CD14-positive monocyte (primary cell): ENCODE measurements at regions not wholly inside any gene's neighbourhood (a gene's known extent, or its start where the extent isn't known, plus 50 kb on each side); places are given as distances from the start of the nearest gene placed in this dataset.

Experiments used
- DNase-seq, 3 donors: peaks; one replicate each; pipeline ENCODE4 v3.0.0-alpha.2; 2011 to 2022
- H2AFZ ChIP-seq: 2 replicates; pipeline ENCODE4 v1.6.0; 2012; ENCODE audit warnings: mild to moderate bottlenecking, low read depth, low read length, inconsistent platforms; ENCODE audit not compliant: insufficient read depth, poor library complexity, severe bottlenecking
- H3K27ac ChIP-seq, 2 donors: 1 replicate in 1 of 2; 2 replicates in 1 of 2; pipeline ENCODE4 v1.5.1; 2012 to 2013; ENCODE audit warnings: low read length in 2 of 2, control low read depth in 1 of 2, inconsistent platforms in 1 of 2, low read depth in 1 of 2, mild to moderate bottlenecking in 1 of 2
- H3K27me3 ChIP-seq, 2 donors: one replicate each; pipeline versions ENCODE4 v1.6.0 to v1.6.1; 2011 to 2013; ENCODE audit warnings: low read length in 2 of 2; ENCODE audit not compliant: control insufficient read depth in 2 of 2, insufficient read depth in 2 of 2
- H3K36me3 ChIP-seq, 2 donors: replicated peaks in 1 of 2; 1 replicate in 1 of 2; 2 replicates in 1 of 2; pipeline versions ENCODE4 v1.5.1 to v1.6.1; 2012 to 2013; ENCODE audit warnings: low read length in 2 of 2, control low read depth in 1 of 2, inconsistent platforms in 1 of 2, mild to moderate bottlenecking in 1 of 2; ENCODE audit not compliant: insufficient read depth in 2 of 2, control insufficient read depth in 1 of 2
- H3K4me1 ChIP-seq, 2 donors: 1 replicate in 1 of 2; 2 replicates in 1 of 2; pipeline versions ENCODE4 v1.5.1 to v1.6.1; 2012 to 2013; ENCODE audit warnings: low read length in 2 of 2, control low read depth in 1 of 2, inconsistent platforms in 1 of 2, mild to moderate bottlenecking in 1 of 2, moderate library complexity in 1 of 2; ENCODE audit not compliant: insufficient read depth in 2 of 2, control insufficient read depth in 1 of 2
- H3K4me2 ChIP-seq: replicated peaks from 2 replicates; pipeline ENCODE3; 2012; ENCODE audit warnings: low read length, moderate library complexity, mild to moderate bottlenecking; ENCODE audit not compliant: poor library complexity, severe bottlenecking; ENCODE audit errors: extremely low read depth
- H3K4me3 ChIP-seq, 3 experiments: fragments of 200-600 bp in 1 of 3; sonication (generic) in 1 of 3; replicated peaks in 1 of 3; 1 replicate in 2 of 3; 2 replicates in 1 of 3; pipeline ENCODE4 v1.5.1; 2011 to 2013; ENCODE audit warnings: low read length in 3 of 3, mild to moderate bottlenecking in 3 of 3, control low read depth in 2 of 3, low read depth in 2 of 3, inconsistent platforms in 1 of 3, moderate library complexity in 1 of 3
- H3K79me2 ChIP-seq: 2 replicates; pipeline ENCODE4 v1.6.0; 2012; ENCODE audit warnings: mild to moderate bottlenecking, control low read depth, inconsistent platforms, low read length, moderate library complexity; ENCODE audit not compliant: insufficient read depth
- H3K9ac ChIP-seq: 2 replicates; pipeline ENCODE4 v1.6.0; 2017; ENCODE audit warnings: low read length, mild to moderate bottlenecking; ENCODE audit not compliant: insufficient read depth, poor library complexity, severe bottlenecking
- H3K9me3 ChIP-seq, 2 donors: replicated peaks in 1 of 2; 1 replicate in 1 of 2; 2 replicates in 1 of 2; pipeline versions ENCODE4 v1.5.1 to v1.6.1; 2012 to 2013; ENCODE audit warnings: low read length in 2 of 2, control low read depth in 1 of 2; ENCODE audit not compliant: control insufficient read depth in 1 of 2, insufficient read depth in 1 of 2
- H4K20me1 ChIP-seq: 2 replicates; pipeline ENCODE4 v1.6.0; 2012; ENCODE audit warnings: mild to moderate bottlenecking, low read length, control low read depth, moderate library complexity; ENCODE audit not compliant: insufficient read depth
- H3K27ac Mint-ChIP-seq, 7 donors: one replicate each; pipeline ENCODE4 v1.8.0; 2020; ENCODE audit warnings: mild to moderate bottlenecking in 7 of 7, mixed read lengths in 7 of 7, moderate library complexity in 6 of 7, inconsistent platforms in 2 of 7
- H3K27me3 Mint-ChIP-seq, 3 donors: one replicate each; pipeline ENCODE4 v1.8.0; 2021 to 2022; ENCODE audit warnings: low read depth in 3 of 3, mild to moderate bottlenecking in 3 of 3, mixed read lengths in 3 of 3, moderate library complexity in 3 of 3, inconsistent platforms in 1 of 3
- H3K36me3 Mint-ChIP-seq, 2 donors: one replicate each; pipeline ENCODE4 v1.8.0; 2020; ENCODE audit warnings: mixed read lengths in 2 of 2, inconsistent platforms in 1 of 2, mild to moderate bottlenecking in 1 of 2
- H3K4me1 Mint-ChIP-seq: one replicate; pipeline ENCODE4 v1.8.0; 2020; ENCODE audit warnings: mild to moderate bottlenecking, mixed read lengths
- H3K4me3 Mint-ChIP-seq, 2 donors: one replicate each; pipeline ENCODE4 v1.8.0; 2020; ENCODE audit warnings: mild to moderate bottlenecking in 2 of 2, mixed read lengths in 2 of 2, moderate library complexity in 1 of 2
- H3K9me3 Mint-ChIP-seq, 7 donors: one replicate each; pipeline ENCODE4 v1.8.0; 2020 to 2022; ENCODE audit warnings: mixed read lengths in 7 of 7, mild to moderate bottlenecking in 6 of 7, moderate library complexity in 6 of 7, inconsistent platforms in 2 of 7
- CTCF ChIP-seq: fragments of 200-600 bp; IDR thresholded peaks from one replicate; pipeline ENCODE4 v1.8.0; 2022; ENCODE audit warnings: antibody characterized with exemption, mild to moderate bottlenecking
- WGBS: methylation state at CpG from one replicate; pipeline ENCODE4 v1.1.5; 2013; ENCODE audit warnings: missing lambda C conversion rate; ENCODE audit not compliant: insufficient coverage; 5-methylcytosine and 5-hydroxymethylcytosine counted together
- intact Hi-C, 2 donors: fragments of 100-400 bp; cut with micrococcal nuclease; formaldehyde crosslinking; loops; one replicate each; pipeline versions ENCODE4 v1.15.0 to v1.15.1; 2023

GRCh38 chr12:126243814-126244440 is 1178.7 kb downstream of the AACS start:
- H2AFZ ChIP-seq: no peak overlapping the region
- H3K9me3 ChIP-seq: peaks cover 2 to 7% of the 10 kb centered on the region in 2 donors
- intact Hi-C loops: no loop called here
- H3K27ac Mint-ChIP-seq: no peak overlapping the region
- no peaks in the 10 kb centered on the region for H3K4me1 Mint-ChIP-seq
- H3K27me3 ChIP-seq: no peaks in the 10 kb centered on the region
- no peak overlapping the region for H3K4me2 ChIP-seq
- H3K36me3 Mint-ChIP-seq: no peaks in the 10 kb centered on the region
- no peaks in the 10 kb centered on the region for H4K20me1 ChIP-seq
- H3K9ac ChIP-seq: no peak overlapping the region
- no peaks in the 10 kb centered on the region for H3K79me2 ChIP-seq
- H3K36me3 ChIP-seq: no peaks in the 10 kb centered on the region
- WGBS: no CpG with 5 or more reads among the region's 4 CpGs
- no peak for DNase-seq
- H3K9me3 Mint-ChIP-seq: peaks cover 0 to 11% (median 4%) of the 10 kb centered on the region in 7 donors
- H3K4me1 ChIP-seq: no peaks in the 10 kb centered on the region
- H3K27ac ChIP-seq: no peak overlapping the region
- no peak overlapping the region for H3K4me3 Mint-ChIP-seq
- H3K27me3 Mint-ChIP-seq: no peaks in the 10 kb centered on the region
- no peak for TF ChIP-seq CTCF
- no peak overlapping the region for H3K4me3 ChIP-seq

- no peak overlapping the region for H3K27ac ChIP-seq
- Mint-ChIP-seq H3K9me3 (peaks cover 5 to 18% (median 7%) of the 10 kb centered on the region in 7 donors), H3K4me1 (no peaks in the 10 kb centered on the region), H3K4me3 (no peak overlapping the region), H3K36me3 (no peaks in the 10 kb centered on the region), H3K27ac (no peak overlapping the region), H3K27me3 (no peaks in the 10 kb centered on the region)
- no peaks in the 10 kb centered on the region for H3K36me3 ChIP-seq
- H3K4me3 ChIP-seq: no peak overlapping the region
- no peak for TF ChIP-seq CTCF
- H3K27me3 ChIP-seq: no peaks in the 10 kb centered on the region
- H2AFZ ChIP-seq: no peak overlapping the region
- no peak for DNase-seq
- intact Hi-C loops: no loop called here
- no peak overlapping the region for H3K9ac ChIP-seq
- H3K4me1 ChIP-seq: no peaks in the 10 kb centered on the region
- no peaks in the 10 kb centered on the region for H4K20me1 ChIP-seq
- H3K4me2 ChIP-seq: no peak overlapping the region
- no peaks in the 10 kb centered on the region for H3K79me2 ChIP-seq
- H3K9me3 ChIP-seq: peaks cover 13 to 16% of the 10 kb centered on the region in 2 donors
- no CpG with 5 or more reads among the region's 1 CpG for WGBS
Observed at GRCh38 chr12:126247936-126248335, 1182.7 kb downstream of the AACS start.
